HG02852 (cell line): ENCODE measurements at regions not wholly inside any gene's neighbourhood (a gene's known extent, or its start where the extent isn't known, plus 50 kb on each side); places are given as distances from the start of the nearest gene placed in this dataset.
"Not testable (repeated sequence)": the region's sequence is repeated elsewhere in the genome, so short reads cannot be mapped to it uniquely, and the experiment has no call there.

Experiments
- ATAC-seq: cut with Tn5 transposase; IDR thresholded peaks from one replicate; pipeline ENCODE4 v1.9.1; 2021; ENCODE audit warnings: mild to moderate bottlenecking, moderate library complexity; ENCODE audit not compliant: unreplicated experiment

- ATAC-seq = no peak
These were observed 341.0 kb downstream of the KCNJ2 start for GRCh38 chr17:70510288-70510687.

- no peak for ATAC-seq
These were observed 348.5 kb downstream of the KCNJ2 start for GRCh38 chr17:70517816-70518215.

- no peak for ATAC-seq
These were observed 350.0 kb downstream of the KCNJ2 start for GRCh38 chr17:70519300-70519699.

GRCh38 chr17:70520447-70520846 is 351.1 kb downstream of the KCNJ2 start:
- no peak for ATAC-seq

- no peak for ATAC-seq
These were observed 351.6 kb downstream of the KCNJ2 start for GRCh38 chr17:70520956-70521355.

- no peak for ATAC-seq
These were observed 352.5 kb downstream of the KCNJ2 start for GRCh38 chr17:70521821-70522256.

- no peak for ATAC-seq
These were observed 354.1 kb downstream of the KCNJ2 start for GRCh38 chr17:70523426-70523825.

- ATAC-seq = not testable (repeated sequence)
These were observed 355.7 kb downstream of the KCNJ2 start for GRCh38 chr17:70525035-70525434.

GRCh38 chr17:70525961-70526360 is 356.6 kb downstream of the KCNJ2 start:
- ATAC-seq = no peak

- ATAC-seq = no peak
These were observed 358.1 kb downstream of the KCNJ2 start for GRCh38 chr17:70527364-70527888.

- no peak for ATAC-seq
These were observed 364.1 kb downstream of the KCNJ2 start for GRCh38 chr17:70533427-70533826.

GRCh38 chr17:70535986-70536385 is 366.7 kb downstream of the KCNJ2 start:
- ATAC-seq = no peak

GRCh38 chr17:70539132-70539924 is 370.0 kb downstream of the KCNJ2 start:
- no peak for ATAC-seq

- no peak for ATAC-seq
These were observed 373.5 kb downstream of the KCNJ2 start for GRCh38 chr17:70542876-70543275.

- no peak for ATAC-seq
These were observed 375.0 kb downstream of the KCNJ2 start for GRCh38 chr17:70544317-70544716.

GRCh38 chr17:70552230-70552981 is 383.1 kb downstream of the KCNJ2 start:
- ATAC-seq = no peak

GRCh38 chr17:70552982-70553334 is 383.6 kb downstream of the KCNJ2 start:
- no peak for ATAC-seq

GRCh38 chr17:70555723-70556122 is 386.4 kb downstream of the KCNJ2 start:
- ATAC-seq = no peak

- no peak for ATAC-seq
These were observed 389.5 kb downstream of the KCNJ2 start for GRCh38 chr17:70558821-70559220.

GRCh38 chr17:70560471-70560870 is 391.1 kb downstream of the KCNJ2 start:
- no peak for ATAC-seq

GRCh38 chr17:70562137-70562536 is 392.8 kb downstream of the KCNJ2 start:
- no peak for ATAC-seq

- no peak for ATAC-seq
These were observed 394.0 kb downstream of the KCNJ2 start for GRCh38 chr17:70563281-70563820.
